GM10266 (cell line): ENCODE measurements at regions not wholly inside any gene's neighbourhood (a gene's known extent, or its start where the extent isn't known, plus 50 kb on each side); places are given as distances from the start of the nearest gene placed in this dataset.

Source experiments
- DNase-seq: peaks from one replicate; pipeline ENCODE4 v3.0.0; 2012; ENCODE audit errors: extremely low spot score
- CTCF ChIP-seq: IDR thresholded peaks from 2 replicates; pipeline ENCODE4 v1.5.1; 2012; ENCODE audit warnings: mild to moderate bottlenecking, low read depth; ENCODE audit not compliant: control insufficient read depth, insufficient read depth; ENCODE audit errors: missing control alignments

GRCh38 chr4:156313497-156313896 is 359.8 kb upstream of the CTSO start:
- no peak for TF ChIP-seq CTCF
- DNase-seq = no peak

GRCh38 chr4:156312261-156312847 is 358.7 kb upstream of the CTSO start:
- DNase-seq = no peak
- TF ChIP-seq CTCF = no peak

GRCh38 chr4:156309031-156309430 is 355.4 kb upstream of the CTSO start:
- DNase-seq = no peak
- TF ChIP-seq CTCF = no peak

GRCh38 chr4:156303708-156304107 is 350.0 kb upstream of the CTSO start:
- no peak for TF ChIP-seq CTCF

GRCh38 chr4:156298230-156298629 is 344.6 kb upstream of the CTSO start:
- no peak for DNase-seq

More at GRCh38 chr4:156303708-156304107, 350.0 kb upstream of the CTSO start:
- no peak for DNase-seq

GRCh38 chr4:156295676-156296195 is 342.1 kb upstream of the CTSO start:
- DNase-seq = no peak
- no peak for TF ChIP-seq CTCF

More at GRCh38 chr4:156298230-156298629, 344.6 kb upstream of the CTSO start:
- no peak for TF ChIP-seq CTCF

GRCh38 chr4:156294577-156294976 is 340.9 kb upstream of the CTSO start:
- no peak for DNase-seq
- TF ChIP-seq CTCF = no peak
